GM23338 (cell line): ENCODE measurements at regions not wholly inside any gene's neighbourhood (a gene's known extent, or its start where the extent isn't known, plus 50 kb on each side); places are given as distances from the start of the nearest gene placed in this dataset.

ENCODE experiments used
- ATAC-seq: fragments of 200-7000 bp; cut with Tn5 transposase; 3 replicates; pipeline ENCODE4 v1.9.1; 2020
- DNase-seq: peaks from one replicate; pipeline ENCODE4 v3.0.0-alpha.2; 2015; ENCODE audit warnings: low spot score
- H2AFZ ChIP-seq: fragments of 200-600 bp; sonication (generic); 2 replicates; pipeline ENCODE4 v1.8.0; 2016; ENCODE audit warnings: antibody characterized with exemption, mild to moderate bottlenecking, moderate library complexity
- H3F3A ChIP-seq: fragments of 200-600 bp; sonication (generic); replicated peaks from 2 replicates; pipeline ENCODE4 v1.8.0; 2017; ENCODE audit warnings: antibody characterized with exemption, mixed run types, low read depth
- H3K27ac ChIP-seq: fragments of 200-600 bp; sonication (generic); 2 replicates; pipeline ENCODE4 v1.6.1; 2016; ENCODE audit warnings: low read depth
- H3K27me3 ChIP-seq: fragments of 200-600 bp; sonication (generic); 2 replicates; pipeline ENCODE4 v1.8.0; 2016; ENCODE audit warnings: mild to moderate bottlenecking, mixed run types, moderate library complexity; ENCODE audit not compliant: insufficient read depth
- H3K36me3 ChIP-seq: fragments of 200-600 bp; sonication (generic); 2 replicates; pipeline ENCODE4 v1.8.0; 2016; ENCODE audit warnings: mild to moderate bottlenecking; ENCODE audit not compliant: insufficient read depth
- H3K4me1 ChIP-seq: fragments of 200-600 bp; sonication (generic); 2 replicates; pipeline ENCODE4 v1.8.0; 2016; ENCODE audit warnings: mild to moderate bottlenecking, moderate library complexity; ENCODE audit not compliant: insufficient read depth
- H3K4me2 ChIP-seq: fragments of 200-600 bp; sonication (generic); 2 replicates; pipeline ENCODE4 v1.7.1; 2017; ENCODE audit warnings: mixed run types
- H3K4me3 ChIP-seq: fragments of 200-600 bp; sonication (generic); 2 replicates; pipeline ENCODE4 v1.6.1; 2016; ENCODE audit warnings: mixed run types
- H3K79me2 ChIP-seq: fragments of 200-600 bp; sonication (generic); replicated peaks from 2 replicates; pipeline ENCODE4 v1.8.0; 2017; ENCODE audit warnings: mild to moderate bottlenecking; ENCODE audit not compliant: insufficient read depth
- H3K9me2 ChIP-seq: fragments of 200-600 bp; sonication (generic); 2 replicates; pipeline ENCODE4 v1.8.0; 2017; ENCODE audit not compliant: insufficient read depth
- H4K20me1 ChIP-seq: fragments of 200-600 bp; sonication (generic); replicated peaks from 2 replicates; pipeline ENCODE4 v1.8.0; 2017; ENCODE audit warnings: mild to moderate bottlenecking; ENCODE audit not compliant: insufficient read depth
- H3K27ac Mint-ChIP-seq: 2 replicates; pipeline ENCODE4 v1.8.0; 2020; ENCODE audit warnings: inconsistent platforms, mild to moderate bottlenecking, moderate library complexity, mixed read lengths
- H3K27me3 Mint-ChIP-seq: 3 replicates; pipeline ENCODE4 v1.8.0; 2022; ENCODE audit warnings: low read depth, mild to moderate bottlenecking, moderate library complexity, mixed read lengths, inconsistent platforms; ENCODE audit not compliant: insufficient read depth, poor library complexity
- H3K36me3 Mint-ChIP-seq: 3 replicates; pipeline ENCODE4 v1.8.0; 2021; ENCODE audit warnings: low read depth, mild to moderate bottlenecking, inconsistent platforms, moderate library complexity, mixed read lengths
- H3K4me1 Mint-ChIP-seq: 3 replicates; pipeline ENCODE4 v1.8.0; 2020; ENCODE audit warnings: mild to moderate bottlenecking, inconsistent platforms, mixed read lengths
- H3K4me3 Mint-ChIP-seq: 3 replicates; pipeline ENCODE4 v1.8.0; 2021; ENCODE audit warnings: moderate library complexity, mild to moderate bottlenecking, inconsistent platforms, mixed read lengths
- H3K9me3 Mint-ChIP-seq: 3 replicates; pipeline ENCODE4 v1.8.0; 2020; ENCODE audit warnings: moderate library complexity, mild to moderate bottlenecking, inconsistent platforms, mixed read lengths
- EZH2 ChIP-seq: fragments of 200-600 bp; sonication (generic); IDR thresholded peaks from one replicate; pipeline ENCODE4 v1.8.0; 2017; ENCODE audit warnings: antibody characterized with exemption, mild to moderate bottlenecking, low read depth; ENCODE audit not compliant: unreplicated experiment
- JUNB ChIP-seq: IDR thresholded peaks from one replicate; pipeline ENCODE4 v1.6.1; 2016; ENCODE audit warnings: antibody characterized with exemption; ENCODE audit not compliant: unreplicated experiment
- POLR2AphosphoS5 ChIP-seq: IDR thresholded peaks from 2 replicates; pipeline ENCODE4 v1.6.1; 2016; ENCODE audit warnings: antibody characterized with exemption, low read depth
- STAT1 ChIP-seq: IDR thresholded peaks from one replicate; pipeline ENCODE4 v1.6.1; 2016; ENCODE audit warnings: antibody characterized with exemption; ENCODE audit not compliant: unreplicated experiment
- ZNF331 ChIP-seq: fragments of 250-450 bp; sonication (Bioruptor Pico); IDR thresholded peaks from 2 replicates; pipeline ENCODE4 v1.5.0; 2020; ENCODE audit warnings: low read depth, mild to moderate bottlenecking, moderate library complexity
- TF ChIP-seq, protein P1 (sequence below), 2 experiments: fragments of 200-600 bp in 1 of 2; sonication (generic) in 1 of 2; conservative IDR thresholded peaks; 2 replicates each; pipeline versions ENCODE4 v1.5.1 to v1.6.1; 2016 to 2017; ENCODE audit warnings: antibody characterized with exemption in 2 of 2, low read depth in 2 of 2, mild to moderate bottlenecking in 2 of 2, moderate library complexity in 1 of 2
- TF ChIP-seq, protein P2 (sequence below): IDR thresholded peaks from one replicate; pipeline ENCODE4 v1.6.1; 2018; ENCODE audit warnings: antibody characterized with exemption; ENCODE audit not compliant: unreplicated experiment
- TF ChIP-seq, protein P3 (sequence below): IDR thresholded peaks from 2 replicates; pipeline ENCODE4 v1.6.1; 2016; ENCODE audit warnings: antibody characterized with exemption

GRCh38 chr3:127486321-127486944 lies 104.1 kb downstream of the TPRA1 start:
- Histone ChIP-seq H3K79me2 (no peaks in the 10 kb centered on the region), H3K4me3 (no peak overlapping the region), H3K4me2 (no peak overlapping the region), H3K9me2 (no peaks in the 10 kb centered on the region), H3K27ac (no peak overlapping the region), H4K20me1 (no peaks in the 10 kb centered on the region), H2AFZ (peak overlapping the region; percentile 14; the same call in 1 of the 2 replicates), H3F3A (no peaks in the 10 kb centered on the region), H3K4me1 (no peaks in the 10 kb centered on the region), H3K27me3 (no peaks in the 10 kb centered on the region), H3K36me3 (no peaks in the 10 kb centered on the region)
- Mint-ChIP-seq H3K9me3 (peaks cover 6% of the 10 kb centered on the region), H3K4me1 (peaks cover 17% of the 10 kb centered on the region; the same call in 2 of the 3 replicates), H3K4me3 (no peak overlapping the region), H3K27me3 (peaks cover 17% of the 10 kb centered on the region), H3K27ac (no peak overlapping the region), H3K36me3 (no peaks in the 10 kb centered on the region; the same call in 2 of the 3 replicates)
- ATAC-seq (no peak), DNase-seq (no peak)
- TF ChIP-seq, protein P1, sequence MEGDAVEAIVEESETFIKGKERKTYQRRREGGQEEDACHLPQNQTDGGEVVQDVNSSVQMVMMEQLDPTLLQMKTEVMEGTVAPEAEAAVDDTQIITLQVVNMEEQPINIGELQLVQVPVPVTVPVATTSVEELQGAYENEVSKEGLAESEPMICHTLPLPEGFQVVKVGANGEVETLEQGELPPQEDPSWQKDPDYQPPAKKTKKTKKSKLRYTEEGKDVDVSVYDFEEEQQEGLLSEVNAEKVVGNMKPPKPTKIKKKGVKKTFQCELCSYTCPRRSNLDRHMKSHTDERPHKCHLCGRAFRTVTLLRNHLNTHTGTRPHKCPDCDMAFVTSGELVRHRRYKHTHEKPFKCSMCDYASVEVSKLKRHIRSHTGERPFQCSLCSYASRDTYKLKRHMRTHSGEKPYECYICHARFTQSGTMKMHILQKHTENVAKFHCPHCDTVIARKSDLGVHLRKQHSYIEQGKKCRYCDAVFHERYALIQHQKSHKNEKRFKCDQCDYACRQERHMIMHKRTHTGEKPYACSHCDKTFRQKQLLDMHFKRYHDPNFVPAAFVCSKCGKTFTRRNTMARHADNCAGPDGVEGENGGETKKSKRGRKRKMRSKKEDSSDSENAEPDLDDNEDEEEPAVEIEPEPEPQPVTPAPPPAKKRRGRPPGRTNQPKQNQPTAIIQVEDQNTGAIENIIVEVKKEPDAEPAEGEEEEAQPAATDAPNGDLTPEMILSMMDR (conservative IDR thresholded peaks at IDR 0.05; ENCODE audit: low read depth in 2 of 2) = no peak
- TF ChIP-seq ZNF331 (CRISPR knock-in tag) = no peak
- no peak for TF ChIP-seq JUNB
- no peak for TF ChIP-seq POLR2AphosphoS5

- Histone ChIP-seq H3F3A (no peaks in the 10 kb centered on the region), H3K4me1 (no peaks in the 10 kb centered on the region), H3K36me3 (no peaks in the 10 kb centered on the region), H3K27ac (no peak overlapping the region), H3K27me3 (no peaks in the 10 kb centered on the region), H3K4me2 (no peak overlapping the region), H3K79me2 (no peaks in the 10 kb centered on the region), H3K4me3 (no peak overlapping the region), H3K9me2 (no peaks in the 10 kb centered on the region), H4K20me1 (no peaks in the 10 kb centered on the region), H2AFZ (peak overlapping the region; percentile 14; the same call in 1 of the 2 replicates)
- H3K36me3 Mint-ChIP-seq = no peaks in the 10 kb centered on the region; the same call in 2 of the 3 replicates
- H3K4me3 Mint-ChIP-seq = no peak overlapping the region
- ATAC-seq (no peak), DNase-seq (no peak)
- peaks cover 17% of the 10 kb centered on the region; the same call in 2 of the 3 replicates for H3K4me1 Mint-ChIP-seq
- peaks cover 17% of the 10 kb centered on the region for H3K27me3 Mint-ChIP-seq
- H3K9me3 Mint-ChIP-seq = peaks cover 2% of the 10 kb centered on the region; the same call in 2 of the 3 replicates
- no peak overlapping the region for H3K27ac Mint-ChIP-seq
- TF ChIP-seq STAT1 = no peak
- TF ChIP-seq, protein P2, sequence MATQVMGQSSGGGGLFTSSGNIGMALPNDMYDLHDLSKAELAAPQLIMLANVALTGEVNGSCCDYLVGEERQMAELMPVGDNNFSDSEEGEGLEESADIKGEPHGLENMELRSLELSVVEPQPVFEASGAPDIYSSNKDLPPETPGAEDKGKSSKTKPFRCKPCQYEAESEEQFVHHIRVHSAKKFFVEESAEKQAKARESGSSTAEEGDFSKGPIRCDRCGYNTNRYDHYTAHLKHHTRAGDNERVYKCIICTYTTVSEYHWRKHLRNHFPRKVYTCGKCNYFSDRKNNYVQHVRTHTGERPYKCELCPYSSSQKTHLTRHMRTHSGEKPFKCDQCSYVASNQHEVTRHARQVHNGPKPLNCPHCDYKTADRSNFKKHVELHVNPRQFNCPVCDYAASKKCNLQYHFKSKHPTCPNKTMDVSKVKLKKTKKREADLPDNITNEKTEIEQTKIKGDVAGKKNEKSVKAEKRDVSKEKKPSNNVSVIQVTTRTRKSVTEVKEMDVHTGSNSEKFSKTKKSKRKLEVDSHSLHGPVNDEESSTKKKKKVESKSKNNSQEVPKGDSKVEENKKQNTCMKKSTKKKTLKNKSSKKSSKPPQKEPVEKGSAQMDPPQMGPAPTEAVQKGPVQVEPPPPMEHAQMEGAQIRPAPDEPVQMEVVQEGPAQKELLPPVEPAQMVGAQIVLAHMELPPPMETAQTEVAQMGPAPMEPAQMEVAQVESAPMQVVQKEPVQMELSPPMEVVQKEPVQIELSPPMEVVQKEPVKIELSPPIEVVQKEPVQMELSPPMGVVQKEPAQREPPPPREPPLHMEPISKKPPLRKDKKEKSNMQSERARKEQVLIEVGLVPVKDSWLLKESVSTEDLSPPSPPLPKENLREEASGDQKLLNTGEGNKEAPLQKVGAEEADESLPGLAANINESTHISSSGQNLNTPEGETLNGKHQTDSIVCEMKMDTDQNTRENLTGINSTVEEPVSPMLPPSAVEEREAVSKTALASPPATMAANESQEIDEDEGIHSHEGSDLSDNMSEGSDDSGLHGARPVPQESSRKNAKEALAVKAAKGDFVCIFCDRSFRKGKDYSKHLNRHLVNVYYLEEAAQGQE = no peak
- TF ChIP-seq, protein P1 (conservative IDR thresholded peaks at IDR 0.05; ENCODE audit: low read depth in 2 of 2) = no peak
- TF ChIP-seq, protein P3, sequence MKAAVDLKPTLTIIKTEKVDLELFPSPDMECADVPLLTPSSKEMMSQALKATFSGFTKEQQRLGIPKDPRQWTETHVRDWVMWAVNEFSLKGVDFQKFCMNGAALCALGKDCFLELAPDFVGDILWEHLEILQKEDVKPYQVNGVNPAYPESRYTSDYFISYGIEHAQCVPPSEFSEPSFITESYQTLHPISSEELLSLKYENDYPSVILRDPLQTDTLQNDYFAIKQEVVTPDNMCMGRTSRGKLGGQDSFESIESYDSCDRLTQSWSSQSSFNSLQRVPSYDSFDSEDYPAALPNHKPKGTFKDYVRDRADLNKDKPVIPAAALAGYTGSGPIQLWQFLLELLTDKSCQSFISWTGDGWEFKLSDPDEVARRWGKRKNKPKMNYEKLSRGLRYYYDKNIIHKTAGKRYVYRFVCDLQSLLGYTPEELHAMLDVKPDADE = no peak
- TF ChIP-seq POLR2AphosphoS5 = no peak
- no peak for TF ChIP-seq EZH2
- no peak for TF ChIP-seq ZNF331 (CRISPR knock-in tag)
These were observed 105.0 kb downstream of the TPRA1 start for GRCh38 chr3:127485396-127486170.
